Endothelial cell of umbilical vein (primary cell): ENCODE measurements at regions not wholly inside any gene's neighbourhood (a gene's known extent, or its start where the extent isn't known, plus 50 kb on each side); places are given as distances from the start of the nearest gene placed in this dataset.

ENCODE experiments used
- BruUV-seq: library from RNA; stranded (reverse); fragments of 400-500 nt; replicated peaks from 2 replicates; lab custom pipeline; 2021; lab: Mats Ljungman, UMichigan
- CTCF ChIA-PET: fragments of 300-600, 350-600 bp; sonication (Branson Sonifier 250); formaldehyde crosslinking; loops from one replicate; lab custom pipeline; 2021; ENCODE audit warnings: antibody characterized with exemption, inconsistent platforms; lab: Charles Lee
- POLR2A ChIA-PET: fragments of 300-600, 350-600 bp; sonication (Branson Sonifier 250); formaldehyde crosslinking; loops from one replicate; lab custom pipeline; 2021; ENCODE audit warnings: antibody characterized with exemption, inconsistent platforms; lab: Charles Lee
- DNase-seq: peaks from one replicate; pipeline ENCODE4 v3.0.0-alpha.2; 2011; ENCODE audit warnings: low read depth, low spot score
- FAIRE-seq: peaks from 2 replicates; lab custom pipeline; 2011; peaks lifted over from hg19 to GRCh38; lab: Jason Lieb, UNC
- H2AFZ ChIP-seq: 2 replicates; pipeline ENCODE4 v1.6.0; 2012; ENCODE audit warnings: low read depth, low read length, control low read depth, inconsistent platforms
- H3K27ac ChIP-seq: 2 replicates; pipeline ENCODE4 v1.5.1; 2011; ENCODE audit warnings: low read depth, mild to moderate bottlenecking, control low read depth, low read length, moderate library complexity; ENCODE audit not compliant: insufficient read depth
- H3K27me3 ChIP-seq, 2 experiments: 2 replicates each; pipeline versions ENCODE4 v1.6.0 to v1.6.1; 2011; ENCODE audit warnings: low read length in 2 of 2, mixed read lengths in 1 of 2; ENCODE audit not compliant: control insufficient read depth in 2 of 2, insufficient read depth in 2 of 2
- H3K36me3 ChIP-seq, 2 experiments: 2 replicates in 1 of 2; 3 replicates in 1 of 2; pipeline ENCODE4 v1.5.1; 2011; ENCODE audit warnings: low read length in 2 of 2, mild to moderate bottlenecking in 1 of 2, moderate library complexity in 1 of 2; ENCODE audit not compliant: control insufficient read depth in 2 of 2, insufficient read depth in 2 of 2; ENCODE audit errors: extremely low read depth in 1 of 2
- H3K4me1 ChIP-seq: 3 replicates; pipeline ENCODE4 v1.5.1; 2011; ENCODE audit warnings: mild to moderate bottlenecking, low read length; ENCODE audit not compliant: control insufficient read depth, insufficient read depth; ENCODE audit errors: extremely low read depth
- H3K4me2 ChIP-seq: 2 replicates; pipeline ENCODE4 v1.6.1; 2011; ENCODE audit warnings: low read length, control low read depth, mixed read lengths; ENCODE audit not compliant: insufficient read depth
- H3K4me3 ChIP-seq, 3 experiments: fragments of 200-600 bp in 1 of 3; sonication (generic), shearing (Covaris generic) in 1 of 3; replicated peaks in 1 of 3; 2 replicates each; pipeline ENCODE4 v1.5.1; 2011 to 2016; ENCODE audit warnings: control low read depth in 3 of 3, low read length in 3 of 3, mild to moderate bottlenecking in 2 of 3, inconsistent platforms in 1 of 3, low read depth in 1 of 3, moderate library complexity in 1 of 3; ENCODE audit not compliant: insufficient read depth in 1 of 3
- H3K79me2 ChIP-seq: 2 replicates; pipeline ENCODE4 v1.6.0; 2012; ENCODE audit warnings: low read length, inconsistent platforms; ENCODE audit not compliant: control insufficient read depth, insufficient read depth
- H3K9ac ChIP-seq: replicated peaks from 2 replicates; pipeline ENCODE3; 2011; ENCODE audit warnings: low read length, control low read depth; ENCODE audit not compliant: insufficient read depth; ENCODE audit errors: extremely low read depth
- H3K9me1 ChIP-seq: replicated peaks from 3 replicates; pipeline ENCODE4 v1.6.0; 2011; ENCODE audit warnings: mild to moderate bottlenecking, low read length; ENCODE audit not compliant: control insufficient read depth, insufficient read depth; ENCODE audit errors: extremely low read depth
- H3K9me3 ChIP-seq: replicated peaks from 2 replicates; pipeline ENCODE4 v1.5.1; 2012; ENCODE audit warnings: low read length, inconsistent platforms; ENCODE audit not compliant: control insufficient read depth, insufficient read depth
- H4K20me1 ChIP-seq: replicated peaks from 2 replicates; pipeline ENCODE3; 2011; ENCODE audit warnings: mild to moderate bottlenecking, low read length; ENCODE audit not compliant: control insufficient read depth, insufficient read depth; ENCODE audit errors: extremely low read depth
- EZH2 ChIP-seq: IDR thresholded peaks from 2 replicates; pipeline ENCODE4 v1.6.1; 2012; ENCODE audit warnings: borderline replicate concordance, low read depth, mild to moderate bottlenecking, moderate library complexity, low read length, inconsistent platforms; ENCODE audit not compliant: severe bottlenecking
- FOS ChIP-seq: IDR thresholded peaks from 2 replicates; pipeline ENCODE4 v1.6.1; 2011; ENCODE audit warnings: mild to moderate bottlenecking, low read length, moderate library complexity, borderline replicate concordance; ENCODE audit not compliant: insufficient read depth
- GATA2 ChIP-seq: IDR thresholded peaks from 2 replicates; pipeline ENCODE4 v1.7.0; 2011; ENCODE audit warnings: low read depth, mild to moderate bottlenecking, moderate library complexity, mixed read lengths, low read length; ENCODE audit not compliant: insufficient read length, insufficient read depth
- JUN ChIP-seq: IDR thresholded peaks from 2 replicates; pipeline ENCODE4 v1.6.1; 2011; ENCODE audit warnings: borderline replicate concordance, low read depth; ENCODE audit not compliant: insufficient read length, insufficient read depth
- MYC ChIP-seq: IDR thresholded peaks from one replicate; pipeline ENCODE4 v1.6.1; 2011; ENCODE audit warnings: mild to moderate bottlenecking, low read depth, low read length
- POLR2A ChIP-seq: IDR thresholded peaks from 2 replicates; pipeline ENCODE4 v1.6.1; 2012; ENCODE audit warnings: low read depth, mild to moderate bottlenecking, control low read depth, low read length
- POLR2AphosphoS5 ChIP-seq: IDR thresholded peaks from 2 replicates; pipeline ENCODE4 v1.6.1; 2012; ENCODE audit warnings: low read depth, mild to moderate bottlenecking, control low read depth, low read length, moderate library complexity; ENCODE audit not compliant: insufficient read depth
- dilution Hi-C: fragments of 300-500 bp; cut with MboI; formaldehyde crosslinking; loops from one replicate; pipeline ENCODE4 v1.15.0; 2019; ENCODE audit warnings: low sequenced_read_pairs; ENCODE audit not compliant: extremely low pct_ligation_motif_present
- intact Hi-C: fragments of 100-400 bp; cut with micrococcal nuclease; formaldehyde crosslinking; loops from one replicate; pipeline ENCODE4 v1.10.0; 2022
- TF ChIP-seq, protein P1 (sequence below), 2 donors: IDR thresholded peaks; 1 replicate in 1 of 2; 2 replicates in 1 of 2; pipeline ENCODE4 v1.5.1; 2011; ENCODE audit warnings: low read length in 2 of 2, mild to moderate bottlenecking in 2 of 2, moderate library complexity in 2 of 2, control low read depth in 1 of 2, inconsistent platforms in 1 of 2, low read depth in 1 of 2; ENCODE audit not compliant: insufficient read depth in 1 of 2; ENCODE audit errors: extremely low read depth in 1 of 2
- TF ChIP-seq, protein P2 (sequence below): IDR thresholded peaks from 2 replicates; pipeline ENCODE4 v1.6.1; 2011; ENCODE audit not compliant: insufficient read depth, insufficient read length

DNA sequence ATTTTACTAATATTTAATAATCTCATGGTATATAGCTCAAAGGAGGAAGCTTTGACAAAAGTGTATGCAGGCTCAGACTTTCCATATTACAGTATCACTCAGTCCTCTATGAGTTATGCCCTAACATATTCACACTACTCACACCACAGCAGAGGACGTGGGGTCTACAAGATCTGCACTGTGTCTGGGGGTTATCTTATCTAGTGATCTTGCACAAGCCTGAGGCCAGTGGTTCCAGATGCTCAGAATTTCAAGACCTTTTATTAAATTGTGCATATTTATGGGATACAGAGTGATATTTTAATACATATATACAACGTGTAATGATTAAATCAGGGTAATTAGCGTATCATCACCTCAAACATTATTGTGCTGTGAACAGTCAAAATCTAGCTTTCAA is 933.1 kb downstream of the SQOR start:
- no peaks in the 10 kb centered on the region for H3K4me1 ChIP-seq
- no TSS peak for BruUV-seq
- intact Hi-C loops (no loop called here), dilution Hi-C loops (no loop called here)
- H3K4me2 ChIP-seq: no peak overlapping the region
- ChIA-PET POLR2A (no interaction called here), CTCF (no interaction called here)
- H3K27me3 ChIP-seq: no peaks in the 10 kb centered on the region
- H2AFZ ChIP-seq: no peak overlapping the region
- FAIRE-seq: no peak
- no peaks in the 10 kb centered on the region for H3K9me3 ChIP-seq
- no peaks in the 10 kb centered on the region for H3K36me3 ChIP-seq
- no peaks in the 10 kb centered on the region for H3K9me1 ChIP-seq
- TF ChIP-seq, protein P1, sequence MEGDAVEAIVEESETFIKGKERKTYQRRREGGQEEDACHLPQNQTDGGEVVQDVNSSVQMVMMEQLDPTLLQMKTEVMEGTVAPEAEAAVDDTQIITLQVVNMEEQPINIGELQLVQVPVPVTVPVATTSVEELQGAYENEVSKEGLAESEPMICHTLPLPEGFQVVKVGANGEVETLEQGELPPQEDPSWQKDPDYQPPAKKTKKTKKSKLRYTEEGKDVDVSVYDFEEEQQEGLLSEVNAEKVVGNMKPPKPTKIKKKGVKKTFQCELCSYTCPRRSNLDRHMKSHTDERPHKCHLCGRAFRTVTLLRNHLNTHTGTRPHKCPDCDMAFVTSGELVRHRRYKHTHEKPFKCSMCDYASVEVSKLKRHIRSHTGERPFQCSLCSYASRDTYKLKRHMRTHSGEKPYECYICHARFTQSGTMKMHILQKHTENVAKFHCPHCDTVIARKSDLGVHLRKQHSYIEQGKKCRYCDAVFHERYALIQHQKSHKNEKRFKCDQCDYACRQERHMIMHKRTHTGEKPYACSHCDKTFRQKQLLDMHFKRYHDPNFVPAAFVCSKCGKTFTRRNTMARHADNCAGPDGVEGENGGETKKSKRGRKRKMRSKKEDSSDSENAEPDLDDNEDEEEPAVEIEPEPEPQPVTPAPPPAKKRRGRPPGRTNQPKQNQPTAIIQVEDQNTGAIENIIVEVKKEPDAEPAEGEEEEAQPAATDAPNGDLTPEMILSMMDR (IDR thresholded peaks at IDR 0.05; ENCODE audit: extremely low read depth in 1 of 2, insufficient read depth in 1 of 2, low read depth in 1 of 2, low read length in 2 of 2): no peak
- TF ChIP-seq, protein P2, sequence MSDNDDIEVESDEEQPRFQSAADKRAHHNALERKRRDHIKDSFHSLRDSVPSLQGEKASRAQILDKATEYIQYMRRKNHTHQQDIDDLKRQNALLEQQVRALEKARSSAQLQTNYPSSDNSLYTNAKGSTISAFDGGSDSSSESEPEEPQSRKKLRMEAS: no peak
- no peak for TF ChIP-seq JUN
- TF ChIP-seq EZH2: no peak
- TF ChIP-seq POLR2A: no peak
- DNase-seq: no peak
- no peak overlapping the region for H3K27ac ChIP-seq
- H3K4me3 ChIP-seq: no peak overlapping the region
- no peaks in the 10 kb centered on the region for H4K20me1 ChIP-seq
- no peaks in the 10 kb centered on the region for H3K79me2 ChIP-seq
- no peak overlapping the region for H3K9ac ChIP-seq

DNA sequence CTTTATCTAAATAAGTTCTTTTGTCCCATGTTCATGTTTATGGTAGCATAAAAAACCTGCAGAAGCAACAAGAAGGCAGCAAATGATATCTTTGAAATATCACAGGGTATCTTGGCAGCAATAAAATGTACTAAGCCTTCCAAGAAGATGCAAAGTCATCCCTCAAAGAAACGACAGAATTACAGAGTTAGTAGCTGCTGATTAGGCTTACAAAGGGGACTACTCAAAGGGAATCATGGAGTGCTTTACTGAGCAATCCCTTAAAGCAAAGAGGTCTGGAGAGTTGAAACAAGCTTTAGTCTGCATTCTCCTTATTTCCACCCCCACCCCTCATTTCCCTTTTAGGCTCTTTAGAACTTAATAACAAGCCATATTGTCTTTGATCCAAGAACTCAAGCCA is 935.0 kb downstream of the SQOR start:
- H4K20me1 ChIP-seq: no peaks in the 10 kb centered on the region
- H3K9me3 ChIP-seq: no peaks in the 10 kb centered on the region
- no peaks in the 10 kb centered on the region for H3K27me3 ChIP-seq
- TF ChIP-seq, protein P2: no peak
- TF ChIP-seq, protein P1 (IDR thresholded peaks at IDR 0.05; ENCODE audit: extremely low read depth in 1 of 2, insufficient read depth in 1 of 2, low read depth in 1 of 2, low read length in 2 of 2): no peak
- TF ChIP-seq POLR2A: no peak
- no peak for TF ChIP-seq MYC
- TF ChIP-seq FOS: no peak
- TF ChIP-seq JUN: no peak
- no peak for TF ChIP-seq GATA2
- no peak for TF ChIP-seq EZH2
- no peak for TF ChIP-seq POLR2AphosphoS5
- no peak overlapping the region for H3K4me2 ChIP-seq
- FAIRE-seq (no peak), DNase-seq (no peak)
- intact Hi-C loops (no loop called here), dilution Hi-C loops (no loop called here)
- POLR2A ChIA-PET: no interaction called here
- H3K4me1 ChIP-seq: no peaks in the 10 kb centered on the region
- no peaks in the 10 kb centered on the region for H3K79me2 ChIP-seq
- H3K4me3 ChIP-seq: no peak overlapping the region
- no peak overlapping the region for H3K27ac ChIP-seq
- BruUV-seq: no TSS peak
- H3K9me1 ChIP-seq: no peaks in the 10 kb centered on the region
- no peak overlapping the region for H3K9ac ChIP-seq
- CTCF ChIA-PET: no interaction called here
- no peak overlapping the region for H2AFZ ChIP-seq
- H3K36me3 ChIP-seq: no peaks in the 10 kb centered on the region
